DND-41 (cell line): ENCODE measurements at regions not wholly inside any gene's neighbourhood (a gene's known extent, or its start where the extent isn't known, plus 50 kb on each side); places are given as distances from the start of the nearest gene placed in this dataset.
"Not testable (repeated sequence)": the region's sequence is repeated elsewhere in the genome, so short reads cannot be mapped to it uniquely, and the experiment has no call there.

Experiments
- ATAC-seq: fragments of 200-7000 bp; cut with Tn5 transposase; 3 replicates; pipeline ENCODE4 v1.9.1; 2021; ENCODE audit warnings: low read depth; ENCODE audit not compliant: insufficient read depth
- DNase-seq: peaks from one replicate; pipeline ENCODE4 v3.0.0-alpha.2; 2020
- H2AFZ ChIP-seq: 2 replicates; pipeline ENCODE4 v1.6.0; 2012; ENCODE audit warnings: low read depth, low read length
- H3K27ac ChIP-seq: 2 replicates; pipeline ENCODE4 v1.5.1; 2012; ENCODE audit warnings: low read length, inconsistent platforms
- H3K27me3 ChIP-seq: fragments of 200-600 bp; sonication (generic); 2 replicates; pipeline ENCODE4 v1.6.0; 2012; ENCODE audit warnings: low read length, mild to moderate bottlenecking, inconsistent platforms; ENCODE audit not compliant: insufficient read depth, poor library complexity
- H3K36me3 ChIP-seq: 2 replicates; pipeline ENCODE4 v1.5.1; 2012; ENCODE audit warnings: low read length, inconsistent platforms; ENCODE audit not compliant: insufficient read depth
- H3K4me1 ChIP-seq: 2 replicates; pipeline ENCODE4 v1.5.1; 2012; ENCODE audit warnings: mild to moderate bottlenecking, low read length; ENCODE audit not compliant: insufficient read depth
- H3K4me2 ChIP-seq: 2 replicates; pipeline ENCODE4 v1.6.0; 2012; ENCODE audit warnings: mild to moderate bottlenecking, moderate library complexity, low read length, inconsistent platforms; ENCODE audit not compliant: insufficient read depth
- H3K4me3 ChIP-seq, 2 experiments: fragments of 200-600 bp in 1 of 2; shearing (Covaris generic) in 1 of 2; 2 replicates each; pipeline ENCODE4 v1.5.1; 2012 to 2016; ENCODE audit warnings: inconsistent platforms in 2 of 2, low read length in 2 of 2, mild to moderate bottlenecking in 2 of 2, low read depth in 1 of 2, moderate library complexity in 1 of 2
- H3K79me2 ChIP-seq: 2 replicates; pipeline ENCODE4 v1.6.0; 2012; ENCODE audit warnings: low read length, inconsistent platforms; ENCODE audit not compliant: insufficient read depth
- H3K9ac ChIP-seq: 2 replicates; pipeline ENCODE4 v1.6.0; 2012; ENCODE audit warnings: low read depth, mild to moderate bottlenecking, inconsistent platforms, low read length, moderate library complexity
- H3K9me3 ChIP-seq: 2 replicates; pipeline ENCODE4 v1.5.1; 2012; ENCODE audit warnings: low read length, moderate library complexity, mild to moderate bottlenecking, inconsistent platforms; ENCODE audit not compliant: insufficient read depth, severe bottlenecking
- H4K20me1 ChIP-seq: 2 replicates; pipeline ENCODE4 v1.6.0; 2012; ENCODE audit warnings: low read length; ENCODE audit not compliant: insufficient read depth
- EZH2 ChIP-seq: IDR thresholded peaks from 3 replicates; pipeline ENCODE4 v1.6.1; 2012; ENCODE audit warnings: borderline replicate concordance, low read depth, mild to moderate bottlenecking, moderate library complexity, low read length, inconsistent platforms; ENCODE audit not compliant: severe bottlenecking
- TF ChIP-seq, protein P1 (sequence below): IDR thresholded peaks from 2 replicates; pipeline ENCODE4 v1.5.1; 2012; ENCODE audit warnings: borderline replicate concordance, low read length, moderate library complexity, mild to moderate bottlenecking; ENCODE audit not compliant: poor library complexity, severe bottlenecking; ENCODE audit errors: extremely low read depth

GRCh38 chr9:101923451-101923850, 185.0 kb upstream of the GRIN3A start:
- Histone ChIP-seq H3K4me1 (no peaks in the 10 kb centered on the region), H3K9ac (no peak overlapping the region), H3K36me3 (no peaks in the 10 kb centered on the region), H3K4me2 (no peak overlapping the region), H3K79me2 (no peaks in the 10 kb centered on the region), H2AFZ (no peak overlapping the region), H3K27ac (no peak overlapping the region), H3K27me3 (no peaks in the 10 kb centered on the region), H3K4me3 (no peak overlapping the region), H3K9me3 (no peaks in the 10 kb centered on the region), H4K20me1 (no peaks in the 10 kb centered on the region)
- TF ChIP-seq EZH2, result no peak
- TF ChIP-seq, protein P1, sequence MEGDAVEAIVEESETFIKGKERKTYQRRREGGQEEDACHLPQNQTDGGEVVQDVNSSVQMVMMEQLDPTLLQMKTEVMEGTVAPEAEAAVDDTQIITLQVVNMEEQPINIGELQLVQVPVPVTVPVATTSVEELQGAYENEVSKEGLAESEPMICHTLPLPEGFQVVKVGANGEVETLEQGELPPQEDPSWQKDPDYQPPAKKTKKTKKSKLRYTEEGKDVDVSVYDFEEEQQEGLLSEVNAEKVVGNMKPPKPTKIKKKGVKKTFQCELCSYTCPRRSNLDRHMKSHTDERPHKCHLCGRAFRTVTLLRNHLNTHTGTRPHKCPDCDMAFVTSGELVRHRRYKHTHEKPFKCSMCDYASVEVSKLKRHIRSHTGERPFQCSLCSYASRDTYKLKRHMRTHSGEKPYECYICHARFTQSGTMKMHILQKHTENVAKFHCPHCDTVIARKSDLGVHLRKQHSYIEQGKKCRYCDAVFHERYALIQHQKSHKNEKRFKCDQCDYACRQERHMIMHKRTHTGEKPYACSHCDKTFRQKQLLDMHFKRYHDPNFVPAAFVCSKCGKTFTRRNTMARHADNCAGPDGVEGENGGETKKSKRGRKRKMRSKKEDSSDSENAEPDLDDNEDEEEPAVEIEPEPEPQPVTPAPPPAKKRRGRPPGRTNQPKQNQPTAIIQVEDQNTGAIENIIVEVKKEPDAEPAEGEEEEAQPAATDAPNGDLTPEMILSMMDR, result no peak
- ATAC-seq (no peak), DNase-seq (no peak)

GRCh38 chr9:101916948-101917347, 178.5 kb upstream of the GRIN3A start:
- not testable (repeated sequence) for H3K9ac ChIP-seq, H3K27me3 ChIP-seq, H3K4me2 ChIP-seq, ATAC-seq, H3K36me3 ChIP-seq, DNase-seq, H3K27ac ChIP-seq, H3K4me1 ChIP-seq, H3K4me3 ChIP-seq, H3K79me2 ChIP-seq, H3K9me3 ChIP-seq, H2AFZ ChIP-seq, H4K20me1 ChIP-seq

DNA sequence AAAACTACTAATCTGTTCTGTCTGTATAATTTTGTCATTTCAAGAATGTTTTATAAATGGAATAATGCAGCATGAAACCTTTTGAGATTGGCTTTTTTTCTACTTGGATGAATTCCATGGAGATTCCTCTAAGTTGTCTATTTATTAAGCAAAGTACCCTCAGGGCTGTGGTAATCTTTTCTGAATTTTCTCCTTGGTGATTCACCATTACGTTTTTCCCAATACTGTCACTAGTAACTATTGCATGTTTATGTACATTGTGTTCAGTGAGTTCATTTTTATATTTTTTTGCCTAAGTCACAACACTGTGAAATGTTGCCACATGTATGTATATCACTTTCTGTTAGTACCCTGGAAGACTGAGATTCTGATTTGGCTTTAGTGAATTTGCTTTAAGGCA, 177.0 kb upstream of the GRIN3A start:
- Histone ChIP-seq H3K4me2 (no peak overlapping the region), H2AFZ (no peak overlapping the region), H3K27ac (no peak overlapping the region), H3K4me3 (no peak overlapping the region), H3K9ac (no peak overlapping the region), H3K79me2 (no peaks in the 10 kb centered on the region), H3K4me1 (no peaks in the 10 kb centered on the region), H3K27me3 (no peaks in the 10 kb centered on the region), H3K9me3 (no peaks in the 10 kb centered on the region), H3K36me3 (no peaks in the 10 kb centered on the region), H4K20me1 (no peaks in the 10 kb centered on the region)
- DNase-seq (no peak), ATAC-seq (no peak)
- TF ChIP-seq EZH2, result no peak
- TF ChIP-seq, protein P1, result no peak

DNA sequence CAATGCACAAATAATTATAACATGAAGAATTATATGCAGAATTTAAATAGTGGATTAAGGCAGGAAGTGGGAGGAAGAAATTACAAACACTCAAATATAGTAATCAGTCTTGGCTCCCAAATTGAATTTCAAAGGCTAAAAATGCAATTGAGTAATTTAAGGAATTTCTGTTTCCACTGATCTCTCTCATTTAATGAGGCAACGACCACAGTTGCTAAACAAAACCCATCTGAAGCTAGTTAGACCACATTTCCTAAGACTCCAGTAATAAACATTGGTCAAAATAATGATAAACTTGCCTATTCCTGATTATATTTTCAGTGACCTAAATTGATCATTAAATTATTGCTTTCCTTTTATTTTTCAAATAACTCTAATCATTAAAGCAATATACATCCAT, 174.3 kb upstream of the GRIN3A start:
- Histone ChIP-seq H3K36me3 (no peaks in the 10 kb centered on the region), H2AFZ (no peak overlapping the region), H4K20me1 (no peaks in the 10 kb centered on the region), H3K9me3 (no peaks in the 10 kb centered on the region), H3K79me2 (no peaks in the 10 kb centered on the region), H3K4me1 (no peaks in the 10 kb centered on the region), H3K4me2 (no peak overlapping the region), H3K4me3 (no peak overlapping the region), H3K9ac (no peak overlapping the region), H3K27me3 (no peaks in the 10 kb centered on the region), H3K27ac (no peak overlapping the region)
- TF ChIP-seq, protein P1, result no peak
- no peak for TF ChIP-seq EZH2
- DNase-seq (no peak), ATAC-seq (no peak)
